ENCODE measurements at regions not wholly inside any gene's neighbourhood (a gene's known extent, or its start where the extent isn't known, plus 50 kb on each side); places are given as distances from the start of the nearest gene placed in this dataset.

DNA sequence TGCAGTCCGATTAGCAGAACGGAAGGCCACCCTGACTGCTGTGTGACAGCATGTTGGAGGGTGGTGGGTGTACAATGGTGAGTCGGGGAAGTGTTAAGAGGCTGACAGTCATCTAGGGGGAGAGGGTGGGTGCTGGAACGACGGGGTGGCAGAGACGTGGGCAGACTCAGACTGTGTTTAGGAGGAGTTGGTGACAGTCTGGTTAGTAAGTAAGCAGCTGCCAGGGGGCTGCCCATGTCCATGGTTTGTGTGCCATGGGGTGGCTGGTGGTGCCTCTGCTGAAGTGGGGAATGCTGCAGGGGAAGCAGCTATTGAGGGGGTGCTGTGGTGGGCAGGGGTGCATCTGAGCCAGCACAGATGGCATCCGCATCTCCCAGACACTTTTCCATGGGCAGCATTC is 51.3 kb upstream of the BOD1 start:
- ATAC-seq (replicated peaks): no peak
- DNase-seq: no peak
- peaks cover 27 to 31% of the 10 kb centered on the region in 2 donors for H3K27me3 Mint-ChIP-seq
- no peak overlapping the region for H3K27ac Mint-ChIP-seq
- no peak overlapping the region for H3K4me3 Mint-ChIP-seq
- H3K4me1 Mint-ChIP-seq (ENCODE audit: low read depth in 2 of 2): no peaks in the 10 kb centered on the region
- no peaks in the 10 kb centered on the region for H3K9me3 Mint-ChIP-seq
- H3K36me3 Mint-ChIP-seq (ENCODE audit: insufficient read depth): no peaks in the 10 kb centered on the region

DNA sequence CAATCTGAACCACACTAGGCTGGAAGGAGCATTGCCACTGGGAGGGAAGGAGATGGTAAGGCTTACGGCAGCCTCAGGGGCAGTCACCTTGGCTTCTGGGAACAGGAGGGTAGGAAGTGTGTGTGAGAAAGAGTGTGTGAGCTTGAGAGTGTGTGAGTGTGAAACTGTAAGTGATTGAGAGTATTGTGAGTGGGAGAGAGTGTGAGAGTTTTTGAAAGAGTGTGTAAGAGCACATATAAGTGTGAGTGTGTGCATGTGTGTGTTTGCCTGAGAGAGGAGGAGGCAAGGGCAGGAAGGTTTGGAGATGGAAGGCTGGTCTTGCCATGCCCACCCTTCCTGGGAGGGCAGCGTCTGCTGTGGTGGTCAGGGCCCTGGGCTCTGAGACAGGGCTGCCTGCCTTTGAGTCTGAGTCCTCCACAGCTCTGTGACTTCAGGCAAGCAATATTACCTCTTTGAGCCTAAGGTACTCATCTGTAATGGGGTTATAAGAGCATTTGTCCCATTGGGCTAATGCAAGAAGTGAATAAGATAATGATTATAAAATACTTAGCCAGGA is 51.9 kb upstream of the BOD1 start:
- H3K27ac Mint-ChIP-seq: no peak overlapping the region
- peaks cover 28 to 37% of the 10 kb centered on the region in 2 donors for H3K27me3 Mint-ChIP-seq
- H3K4me1 Mint-ChIP-seq (ENCODE audit: low read depth in 2 of 2): no peaks in the 10 kb centered on the region
- H3K4me3 Mint-ChIP-seq: no peak overlapping the region
- DNase-seq: no peak
- no peak for ATAC-seq (replicated peaks)
- H3K9me3 Mint-ChIP-seq: no peaks in the 10 kb centered on the region
- H3K36me3 Mint-ChIP-seq (ENCODE audit: insufficient read depth): no peaks in the 10 kb centered on the region

- DNase-seq (no peak), ATAC-seq (replicated peaks) (no peak)
- Mint-ChIP-seq H3K36me3 (ENCODE audit: insufficient read depth) (no peaks in the 10 kb centered on the region), H3K27me3 (peaks cover 28 to 43% of the 10 kb centered on the region in 2 donors), H3K4me3 (no peak overlapping the region), H3K27ac (no peak overlapping the region), H3K4me1 (ENCODE audit: low read depth in 2 of 2) (no peaks in the 10 kb centered on the region), H3K9me3 (no peaks in the 10 kb centered on the region)
These were observed 52.5 kb upstream of the BOD1 start for GRCh38 chr5:173668910-173669309.

GRCh38 chr5:173669483-173669882 is 53.0 kb upstream of the BOD1 start:
- no peak overlapping the region for H3K4me3 Mint-ChIP-seq
- no peaks in the 10 kb centered on the region for H3K9me3 Mint-ChIP-seq
- H3K27ac Mint-ChIP-seq: no peak overlapping the region
- no peak for DNase-seq
- H3K27me3 Mint-ChIP-seq: peaks cover 28 to 44% of the 10 kb centered on the region in 2 donors
- H3K36me3 Mint-ChIP-seq (ENCODE audit: insufficient read depth): no peaks in the 10 kb centered on the region
- no peak for ATAC-seq (replicated peaks)
- no peaks in the 10 kb centered on the region for H3K4me1 Mint-ChIP-seq (ENCODE audit: low read depth in 2 of 2)

DNA sequence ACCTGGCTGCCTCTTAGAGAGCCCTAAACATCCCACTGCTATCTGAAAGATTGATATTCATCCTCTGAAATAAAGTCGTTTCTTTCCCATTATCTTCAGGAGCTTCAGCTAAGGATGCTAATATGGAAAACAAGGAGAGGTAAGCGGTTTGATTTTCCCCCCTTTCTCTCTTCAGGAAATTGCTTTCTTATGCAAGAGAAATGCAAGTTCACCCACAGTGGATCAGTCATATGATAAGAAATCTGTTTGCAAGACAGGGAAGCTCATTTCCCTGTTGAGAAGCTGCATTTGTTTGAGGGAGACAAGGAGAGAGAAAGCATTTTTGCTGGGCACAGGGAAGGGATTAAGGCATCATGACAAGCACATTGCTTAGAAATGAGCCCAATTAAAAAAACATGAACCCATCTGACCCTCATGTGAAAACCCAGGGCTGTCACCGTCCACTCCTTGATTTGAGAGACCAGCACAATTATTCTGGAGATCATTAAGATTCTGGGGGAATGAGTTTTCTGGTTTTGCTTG is 53.7 kb upstream of the BOD1 start:
- no peaks in the 10 kb centered on the region for H3K9me3 Mint-ChIP-seq
- no peaks in the 10 kb centered on the region for H3K4me1 Mint-ChIP-seq (ENCODE audit: low read depth in 2 of 2)
- no peak overlapping the region for H3K27ac Mint-ChIP-seq
- DNase-seq (no peak), ATAC-seq (replicated peaks) (no peak)
- H3K27me3 Mint-ChIP-seq: peaks cover 28 to 44% of the 10 kb centered on the region in 2 donors
- H3K4me3 Mint-ChIP-seq: no peak overlapping the region
- H3K36me3 Mint-ChIP-seq (ENCODE audit: insufficient read depth): no peaks in the 10 kb centered on the region

DNA sequence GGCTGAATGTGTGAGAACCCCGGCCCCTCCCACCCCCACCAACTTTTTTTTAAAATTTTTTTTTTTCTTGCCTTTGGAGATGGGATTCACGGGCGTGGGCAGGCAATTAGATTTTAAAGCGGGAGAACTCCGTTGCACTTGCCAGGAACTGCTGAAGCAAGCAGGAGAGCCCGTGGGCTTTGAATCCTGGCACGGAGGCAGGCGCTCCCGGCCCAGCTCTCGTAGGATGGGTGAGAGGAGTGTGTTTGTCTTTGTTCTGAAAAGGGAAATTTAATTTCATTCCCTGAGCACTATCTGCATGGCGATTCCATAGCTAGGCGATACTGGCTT is 54.3 kb upstream of the BOD1 start:
- Mint-ChIP-seq H3K27ac (no peak overlapping the region), H3K27me3 (peaks cover 28 to 48% of the 10 kb centered on the region in 2 donors), H3K4me1 (ENCODE audit: low read depth in 2 of 2) (no peaks in the 10 kb centered on the region), H3K4me3 (no peak overlapping the region), H3K36me3 (ENCODE audit: insufficient read depth) (no peaks in the 10 kb centered on the region), H3K9me3 (no peaks in the 10 kb centered on the region)
- ATAC-seq (replicated peaks) (no peak), DNase-seq (no peak)

DNA sequence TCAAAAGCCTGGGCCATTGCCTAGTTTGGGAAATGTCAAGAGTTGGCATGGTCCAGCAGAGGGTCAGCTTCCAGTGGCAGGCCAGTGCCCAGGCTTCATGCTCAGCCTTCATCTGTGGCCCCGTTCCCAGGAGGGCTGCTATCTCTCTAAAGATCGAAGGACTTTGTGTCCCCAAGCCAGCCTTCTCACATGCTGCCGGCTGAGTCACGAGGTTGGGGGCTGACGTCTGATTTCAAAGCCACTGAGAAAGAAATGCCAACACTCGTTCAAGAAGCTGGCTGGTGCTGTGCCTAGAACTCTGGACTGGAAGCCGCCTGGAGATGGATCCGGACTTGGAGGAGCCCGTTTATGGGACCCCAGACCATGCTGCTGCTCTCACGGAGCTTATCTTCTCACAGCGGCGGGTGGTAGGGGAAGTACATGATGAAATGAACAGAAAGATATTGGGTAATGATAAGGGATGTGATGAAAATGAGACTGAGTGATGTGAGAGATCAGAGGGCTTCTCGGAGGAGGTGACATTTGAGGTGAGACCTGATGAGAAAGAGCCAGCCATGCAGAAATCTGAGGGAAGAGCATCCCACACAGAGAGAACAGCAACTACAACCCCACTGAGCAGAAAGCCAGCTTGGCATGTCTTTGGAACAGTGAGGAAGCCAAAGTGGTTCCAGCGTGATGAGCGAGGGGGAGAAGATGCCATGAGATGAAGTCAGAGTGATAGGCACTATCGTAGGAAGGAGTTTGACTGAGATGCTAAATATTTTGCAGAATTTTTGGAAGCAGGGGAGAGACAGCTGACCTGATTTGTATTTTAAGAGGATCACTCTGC is 54.9 kb upstream of the BOD1 start:
- H3K36me3 Mint-ChIP-seq (ENCODE audit: insufficient read depth): no peaks in the 10 kb centered on the region
- ATAC-seq (replicated peaks): no peak
- H3K27me3 Mint-ChIP-seq: peaks cover 28 to 53% of the 10 kb centered on the region in 2 donors
- no peak overlapping the region for H3K4me3 Mint-ChIP-seq
- H3K9me3 Mint-ChIP-seq: no peaks in the 10 kb centered on the region
- no peaks in the 10 kb centered on the region for H3K4me1 Mint-ChIP-seq (ENCODE audit: low read depth in 2 of 2)
- no peak overlapping the region for H3K27ac Mint-ChIP-seq
- DNase-seq: no peak

DNA sequence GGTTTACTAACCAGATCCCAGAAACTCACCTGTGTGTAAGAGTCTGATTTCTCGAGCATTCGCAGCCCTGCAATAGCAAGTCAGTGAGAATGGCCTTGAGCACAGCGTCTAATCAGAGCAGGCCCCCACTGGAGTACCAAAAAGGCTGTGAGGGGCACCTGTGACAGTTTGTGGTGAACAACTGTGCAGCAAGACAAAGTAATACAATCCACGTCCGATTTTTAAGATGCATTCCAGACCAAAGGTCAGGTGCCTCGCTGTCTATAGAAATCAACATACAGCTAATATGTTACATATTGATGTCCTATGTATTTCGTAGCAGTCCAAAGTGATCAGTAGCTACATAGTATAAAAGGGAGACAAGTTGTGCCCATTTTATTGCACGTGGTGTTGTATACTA is 55.7 kb upstream of the BOD1 start:
- no peak for DNase-seq
- no peaks in the 10 kb centered on the region for H3K9me3 Mint-ChIP-seq
- no peak overlapping the region for H3K4me3 Mint-ChIP-seq
- no peaks in the 10 kb centered on the region for H3K36me3 Mint-ChIP-seq (ENCODE audit: insufficient read depth)
- peaks cover 28 to 48% of the 10 kb centered on the region in 2 donors for H3K27me3 Mint-ChIP-seq
- no peaks in the 10 kb centered on the region for H3K4me1 Mint-ChIP-seq (ENCODE audit: low read depth in 2 of 2)
- no peak overlapping the region for H3K27ac Mint-ChIP-seq
- no peak for ATAC-seq (replicated peaks)

DNA sequence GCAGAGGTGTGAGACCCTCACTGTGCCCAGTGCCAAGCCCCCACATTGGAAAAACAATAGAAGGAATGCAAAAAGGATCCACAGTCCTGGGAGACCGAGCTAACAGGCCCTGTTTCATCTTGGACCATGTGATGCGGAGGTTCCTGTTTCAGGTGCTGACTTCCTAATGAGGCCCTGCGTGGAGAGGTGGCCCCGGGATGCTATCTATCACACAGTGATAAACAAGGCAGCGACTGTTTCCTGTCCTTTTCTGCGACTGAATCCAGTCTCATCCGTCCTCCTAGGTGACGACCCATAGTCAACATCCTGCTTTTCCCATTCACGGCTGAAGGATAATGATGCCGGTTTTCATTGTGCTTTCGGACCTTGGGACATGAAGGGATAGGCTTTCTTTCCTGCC is 56.4 kb upstream of the BOD1 start:
- no peaks in the 10 kb centered on the region for H3K9me3 Mint-ChIP-seq
- no peak for DNase-seq
- H3K4me3 Mint-ChIP-seq: no peak overlapping the region
- H3K27me3 Mint-ChIP-seq: peaks cover 24 to 41% of the 10 kb centered on the region in 2 donors
- no peaks in the 10 kb centered on the region for H3K36me3 Mint-ChIP-seq (ENCODE audit: insufficient read depth)
- no peak overlapping the region for H3K27ac Mint-ChIP-seq
- ATAC-seq (replicated peaks): no peak
- H3K4me1 Mint-ChIP-seq (ENCODE audit: low read depth in 2 of 2): no peaks in the 10 kb centered on the region

DNA sequence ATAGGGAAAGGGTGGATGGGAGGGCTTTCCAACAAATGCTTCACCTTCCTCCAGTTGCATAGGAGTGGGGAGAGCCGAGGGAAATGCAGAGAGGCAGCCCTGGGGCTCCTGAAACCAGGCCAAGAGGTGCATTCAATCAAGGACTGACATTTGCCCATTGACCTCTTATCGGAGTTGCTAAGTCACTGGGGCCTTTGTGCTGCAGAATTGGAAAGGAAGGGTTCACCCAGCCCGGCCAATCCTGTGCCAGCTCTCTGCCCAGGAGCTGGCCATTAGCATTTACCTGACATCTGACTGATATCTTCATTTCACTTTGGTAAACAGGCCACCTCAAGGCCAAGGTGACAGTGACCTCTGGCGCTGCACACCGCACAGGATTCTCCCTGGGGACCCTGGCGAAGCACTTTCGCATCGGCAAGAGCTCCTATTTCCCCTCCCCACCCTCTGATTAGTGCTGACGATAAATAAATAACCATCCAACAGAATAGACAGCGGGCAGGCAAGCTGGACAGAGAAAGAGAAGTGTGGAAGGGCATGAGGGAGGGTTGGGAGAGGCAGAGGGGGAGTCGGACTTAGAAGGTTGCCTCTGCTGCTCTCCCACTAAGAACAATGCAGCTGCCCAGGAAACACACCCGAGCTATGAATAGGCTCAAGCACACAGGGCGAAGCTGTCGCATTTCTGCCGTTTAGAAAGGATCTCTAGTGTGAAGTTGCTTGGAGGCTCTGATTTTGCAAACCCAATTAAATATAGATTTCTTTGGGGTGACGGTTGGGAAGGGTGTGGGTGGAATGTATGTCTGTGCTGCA is 57.0 kb upstream of the BOD1 start:
- H3K9me3 Mint-ChIP-seq: no peaks in the 10 kb centered on the region
- DNase-seq (no peak), ATAC-seq (replicated peaks) (no peak)
- no peaks in the 10 kb centered on the region for H3K36me3 Mint-ChIP-seq (ENCODE audit: insufficient read depth)
- H3K27ac Mint-ChIP-seq: no peak overlapping the region
- peaks cover 18 to 40% of the 10 kb centered on the region in 2 donors for H3K27me3 Mint-ChIP-seq
- no peak overlapping the region for H3K4me3 Mint-ChIP-seq
- H3K4me1 Mint-ChIP-seq (ENCODE audit: low read depth in 2 of 2): no peaks in the 10 kb centered on the region

GRCh38 chr5:173675287-173675996 is 59.0 kb upstream of the BOD1 start:
- DNase-seq (no peak), ATAC-seq (replicated peaks) (no peak)
- Mint-ChIP-seq H3K9me3 (peaks cover 0 to 6% of the 10 kb centered on the region in 2 donors), H3K27ac (no peak overlapping the region), H3K36me3 (ENCODE audit: insufficient read depth) (no peaks in the 10 kb centered on the region), H3K4me3 (no peak overlapping the region), H3K4me1 (ENCODE audit: low read depth in 2 of 2) (no peaks in the 10 kb centered on the region), H3K27me3 (peaks cover 25 to 49% of the 10 kb centered on the region in 2 donors)

DNA sequence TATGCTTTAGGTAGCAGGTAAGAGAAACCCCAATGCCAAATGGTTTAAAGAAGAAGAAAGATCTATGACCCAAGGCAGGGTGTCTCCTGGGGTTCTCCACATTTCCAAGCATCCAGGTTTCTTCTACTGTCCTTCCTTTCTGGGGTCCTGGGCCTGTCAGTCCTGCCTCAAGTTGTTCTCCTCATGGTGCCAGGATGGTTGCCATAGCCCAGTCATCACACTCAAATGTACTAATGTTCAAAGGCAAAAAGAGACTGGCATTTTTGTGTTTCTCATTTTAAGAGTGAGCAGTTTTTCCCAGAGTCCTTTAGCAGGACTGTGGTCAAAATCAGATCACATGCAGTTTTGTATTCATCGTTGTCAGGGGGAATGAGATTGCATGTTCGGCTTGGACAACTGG is 59.9 kb upstream of the BOD1 start:
- H3K4me1 Mint-ChIP-seq (ENCODE audit: low read depth in 2 of 2): no peaks in the 10 kb centered on the region
- H3K36me3 Mint-ChIP-seq (ENCODE audit: insufficient read depth): no peaks in the 10 kb centered on the region
- H3K27ac Mint-ChIP-seq: no peak overlapping the region
- peaks cover 23 to 44% of the 10 kb centered on the region in 2 donors for H3K27me3 Mint-ChIP-seq
- H3K4me3 Mint-ChIP-seq: no peak overlapping the region
- H3K9me3 Mint-ChIP-seq: peaks cover 0 to 6% of the 10 kb centered on the region in 2 donors
- ATAC-seq (replicated peaks) (no peak), DNase-seq (no peak)

- no peaks in the 10 kb centered on the region for H3K4me1 Mint-ChIP-seq (ENCODE audit: low read depth in 2 of 2)
- ATAC-seq (replicated peaks): no peak
- H3K4me3 Mint-ChIP-seq: no peak overlapping the region
- peaks cover 0 to 6% of the 10 kb centered on the region in 2 donors for H3K9me3 Mint-ChIP-seq
- H3K27me3 Mint-ChIP-seq: peaks cover 20 to 37% of the 10 kb centered on the region in 2 donors
- DNase-seq: no peak
- no peak overlapping the region for H3K27ac Mint-ChIP-seq
- H3K36me3 Mint-ChIP-seq (ENCODE audit: insufficient read depth): no peaks in the 10 kb centered on the region
These were observed 60.7 kb upstream of the BOD1 start for GRCh38 chr5:173677125-173677672.
